GM12891 (cell line): ENCODE measurements at regions not wholly inside any gene's neighbourhood (a gene's known extent, or its start where the extent isn't known, plus 50 kb on each side); places are given as distances from the start of the nearest gene placed in this dataset.

Experiments used
- POLR2A ChIP-seq: IDR thresholded peaks from 2 replicates; pipeline ENCODE4 v1.6.1; 2011; ENCODE audit warnings: low read depth, low read length, control low read depth
- POLR2AphosphoS5 ChIP-seq: IDR thresholded peaks from 2 replicates; pipeline ENCODE4 v1.6.1; 2011; ENCODE audit warnings: low read depth, low read length, control low read depth
- SPI1 ChIP-seq: IDR thresholded peaks from 2 replicates; pipeline ENCODE4 v1.6.1; 2011; ENCODE audit warnings: low read depth, low read length, control low read depth
- TAF1 ChIP-seq: IDR thresholded peaks from 2 replicates; pipeline ENCODE4 v1.6.1; 2011; ENCODE audit warnings: low read depth, low read length, control low read depth

- no peak for TF ChIP-seq POLR2AphosphoS5
- no peak for TF ChIP-seq TAF1
- no peak for TF ChIP-seq POLR2A
- TF ChIP-seq SPI1, result no peak
Measured at GRCh38 chr1:239835946-239836440, 255.7 kb upstream of the FMN2 start.
